GM19043 (cell line): ENCODE measurements at regions not wholly inside any gene's neighbourhood (a gene's known extent, or its start where the extent isn't known, plus 50 kb on each side); places are given as distances from the start of the nearest gene placed in this dataset.
A peak's percentile ranks its signal among the peaks of the same experiment; 100 is the strongest.
"Not testable (repeated sequence)": the region's sequence is repeated elsewhere in the genome, so short reads cannot be mapped to it uniquely, and the experiment has no call there.

Experiments
- ATAC-seq: cut with Tn5 transposase; IDR thresholded peaks from one replicate; pipeline ENCODE4 v1.9.1; 2021; ENCODE audit warnings: low read depth; ENCODE audit not compliant: unreplicated experiment

DNA sequence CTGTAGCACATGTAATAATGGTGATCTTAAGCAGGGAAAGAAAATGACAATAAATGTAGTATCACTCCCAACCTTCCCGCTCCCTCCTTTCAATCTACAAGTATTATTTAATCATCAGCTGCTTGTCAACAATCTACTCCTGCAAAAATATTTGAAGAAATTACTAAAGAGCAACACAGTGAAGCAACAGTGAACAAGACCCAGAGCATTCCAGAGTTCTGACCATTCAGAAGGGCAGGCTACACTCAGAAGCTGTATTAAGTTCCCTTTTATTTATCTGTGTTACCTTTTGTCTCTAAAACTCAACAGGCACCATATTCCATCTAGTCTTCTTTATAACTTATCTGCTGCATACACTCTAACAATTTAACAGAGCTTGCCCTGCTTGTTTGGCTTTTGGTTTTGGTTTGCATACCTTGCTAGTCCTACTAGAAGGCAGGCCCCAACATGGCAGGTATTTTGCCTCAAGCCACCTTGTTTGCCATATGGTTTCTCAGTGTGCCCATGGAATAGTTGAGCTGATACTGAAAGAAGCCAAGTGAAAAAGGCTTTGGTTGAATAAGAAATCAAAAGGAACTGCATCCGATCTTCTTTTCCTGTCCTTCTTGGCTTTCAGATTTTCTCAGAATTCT is 253.9 kb downstream of the CEMIP2 start:
- ATAC-seq, result no peak

- ATAC-seq, result no peak
These were observed 259.3 kb downstream of the CEMIP2 start for GRCh38 chr9:71509054-71509453.

DNA sequence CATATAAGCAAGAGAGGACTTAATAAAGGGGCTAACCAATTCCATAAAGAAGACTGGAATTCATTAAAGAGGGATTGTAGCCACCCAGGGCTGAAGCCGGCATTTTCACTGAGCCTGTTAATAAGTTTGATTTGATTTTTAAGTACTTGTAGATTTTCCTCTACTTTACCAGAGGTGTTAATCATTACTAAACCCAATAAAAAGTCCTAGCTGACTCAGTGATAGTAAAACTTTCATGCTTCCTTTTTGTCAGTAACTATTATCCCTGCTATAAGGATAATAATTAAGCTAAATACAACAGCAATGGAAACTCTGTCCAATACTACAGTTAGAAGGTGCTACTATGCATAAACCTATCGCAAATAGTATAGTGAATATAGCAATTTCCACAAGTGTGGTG is 260.2 kb downstream of the CEMIP2 start:
- not testable (repeated sequence) for ATAC-seq

GRCh38 chr9:71506821-71507220 is 261.5 kb downstream of the CEMIP2 start:
- no peak for ATAC-seq

DNA sequence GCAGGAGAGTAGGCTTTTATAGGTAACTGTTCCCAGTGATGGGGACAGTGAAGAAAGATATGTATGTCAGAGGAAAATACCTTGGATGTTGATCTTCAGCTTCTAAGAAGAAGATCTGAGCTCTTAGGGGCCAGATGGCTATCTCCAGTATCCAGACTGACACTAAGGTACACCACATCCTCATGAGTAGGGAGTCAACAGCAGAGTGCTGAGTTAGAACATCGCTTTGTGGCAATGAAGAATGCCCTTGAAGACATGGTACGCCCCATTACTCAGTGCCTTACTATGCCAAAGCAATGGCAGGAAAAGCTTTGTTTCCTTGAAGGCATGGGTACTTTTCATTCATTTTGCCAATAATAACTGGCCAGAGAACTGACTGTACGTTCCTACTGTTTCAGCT is 263.7 kb downstream of the CEMIP2 start:
- no peak for ATAC-seq

DNA sequence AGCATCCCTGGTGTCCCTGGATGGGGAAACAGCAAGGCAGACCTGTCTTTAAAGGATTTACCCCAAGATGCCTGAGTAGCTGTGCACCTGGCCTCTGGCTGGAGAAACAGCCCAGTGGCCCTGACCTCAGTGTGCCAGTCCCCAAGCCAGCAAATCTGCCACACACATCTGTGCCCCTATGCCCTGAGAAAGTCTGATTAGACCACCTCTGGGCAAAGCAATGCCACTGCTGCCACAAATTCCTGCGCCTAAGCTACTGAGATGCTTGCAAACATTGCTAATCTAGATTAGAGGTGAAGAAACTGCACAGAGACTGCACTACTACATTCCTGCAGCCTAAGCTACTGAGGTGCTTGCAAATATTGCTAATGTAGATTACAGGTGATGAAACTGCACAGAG is 269.6 kb downstream of the CEMIP2 start:
- no peak for ATAC-seq

DNA sequence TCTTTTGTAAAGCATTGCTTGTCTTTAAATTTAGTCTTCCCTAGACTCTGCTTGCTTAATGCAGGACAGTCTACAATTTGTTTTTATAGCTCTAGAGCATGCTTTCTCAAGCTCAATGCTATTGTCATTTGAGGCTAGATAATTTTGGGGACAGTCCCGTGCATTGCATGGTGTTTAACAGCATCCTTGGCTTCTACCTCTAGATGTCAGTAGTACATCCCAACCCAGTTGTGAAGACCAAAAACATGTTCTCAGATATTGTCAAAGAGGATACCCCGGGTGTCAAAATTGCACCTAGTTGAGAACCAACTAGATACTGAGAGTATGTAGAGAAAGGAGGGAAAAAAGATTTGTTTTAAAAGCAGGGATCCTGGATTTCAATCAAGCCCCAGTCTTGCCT is 277.5 kb downstream of the CEMIP2 start:
- ATAC-seq, result peak; percentile 61

GRCh38 chr9:71487061-71487460 is 281.3 kb downstream of the CEMIP2 start:
- no peak for ATAC-seq

DNA sequence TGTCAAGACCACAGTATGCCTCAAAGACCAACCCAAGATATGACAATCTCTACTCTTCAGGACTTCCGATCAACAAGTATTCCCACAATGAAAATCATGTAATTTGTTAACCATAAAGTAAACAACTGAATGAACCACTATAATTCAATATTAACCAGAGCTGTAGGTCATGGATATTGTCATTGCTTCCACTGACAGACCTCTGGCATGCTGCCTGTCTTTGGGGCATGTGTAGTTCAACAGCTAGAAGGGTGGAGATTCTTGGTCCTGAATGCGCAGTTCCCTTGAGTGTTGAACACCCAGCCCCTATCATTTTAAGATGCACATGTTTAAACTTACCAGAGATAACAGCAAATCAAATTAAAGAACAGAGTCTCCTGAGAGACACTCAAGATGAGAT is 283.0 kb downstream of the CEMIP2 start:
- no peak for ATAC-seq

- no peak for ATAC-seq
These were observed 284.9 kb downstream of the CEMIP2 start for GRCh38 chr9:71483436-71483835.

- no peak for ATAC-seq
These were observed 288.7 kb downstream of the CEMIP2 start for GRCh38 chr9:71479621-71480020.

DNA sequence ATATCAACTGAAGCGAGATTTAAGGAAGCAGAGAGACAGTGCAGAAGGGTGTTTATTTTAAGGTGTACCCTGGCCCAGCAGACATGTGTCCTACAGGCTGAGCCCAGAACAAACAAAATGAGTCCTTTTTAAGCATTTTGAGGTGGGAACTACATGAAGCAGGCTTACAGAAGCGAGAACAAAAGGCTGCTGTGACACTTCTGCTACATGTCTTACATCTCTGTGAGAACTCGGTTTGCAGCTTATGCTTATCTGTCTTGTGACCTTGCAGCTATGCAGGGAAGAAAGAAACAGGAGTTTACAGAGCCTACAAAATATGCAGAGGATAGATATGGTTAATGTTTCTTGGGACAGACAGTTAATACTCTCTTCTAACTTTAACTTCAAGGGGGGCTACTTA is 295.9 kb downstream of the CEMIP2 start:
- no peak for ATAC-seq

DNA sequence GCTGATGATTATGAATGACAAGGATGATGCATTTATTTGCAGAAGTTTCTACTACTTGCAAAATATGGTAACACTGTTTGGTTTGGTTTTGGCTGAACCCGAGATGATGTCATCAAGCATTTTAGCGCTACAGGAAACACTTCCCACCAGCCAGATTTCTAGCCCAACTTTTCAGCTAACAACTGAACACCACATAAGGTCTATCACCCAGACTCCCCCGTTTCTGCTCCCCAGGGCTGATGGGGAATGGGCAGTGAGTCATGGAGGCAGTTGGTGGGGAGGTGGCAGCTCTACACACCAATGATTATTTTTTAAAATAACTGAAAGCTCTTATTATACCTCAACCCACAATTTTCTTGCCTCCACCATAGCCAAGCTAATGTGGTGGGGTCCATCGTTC is 302.9 kb downstream of the CEMIP2 start:
- ATAC-seq, result no peak

- no peak for ATAC-seq
These were observed 309.2 kb downstream of the CEMIP2 start for GRCh38 chr9:71459082-71459481.

DNA sequence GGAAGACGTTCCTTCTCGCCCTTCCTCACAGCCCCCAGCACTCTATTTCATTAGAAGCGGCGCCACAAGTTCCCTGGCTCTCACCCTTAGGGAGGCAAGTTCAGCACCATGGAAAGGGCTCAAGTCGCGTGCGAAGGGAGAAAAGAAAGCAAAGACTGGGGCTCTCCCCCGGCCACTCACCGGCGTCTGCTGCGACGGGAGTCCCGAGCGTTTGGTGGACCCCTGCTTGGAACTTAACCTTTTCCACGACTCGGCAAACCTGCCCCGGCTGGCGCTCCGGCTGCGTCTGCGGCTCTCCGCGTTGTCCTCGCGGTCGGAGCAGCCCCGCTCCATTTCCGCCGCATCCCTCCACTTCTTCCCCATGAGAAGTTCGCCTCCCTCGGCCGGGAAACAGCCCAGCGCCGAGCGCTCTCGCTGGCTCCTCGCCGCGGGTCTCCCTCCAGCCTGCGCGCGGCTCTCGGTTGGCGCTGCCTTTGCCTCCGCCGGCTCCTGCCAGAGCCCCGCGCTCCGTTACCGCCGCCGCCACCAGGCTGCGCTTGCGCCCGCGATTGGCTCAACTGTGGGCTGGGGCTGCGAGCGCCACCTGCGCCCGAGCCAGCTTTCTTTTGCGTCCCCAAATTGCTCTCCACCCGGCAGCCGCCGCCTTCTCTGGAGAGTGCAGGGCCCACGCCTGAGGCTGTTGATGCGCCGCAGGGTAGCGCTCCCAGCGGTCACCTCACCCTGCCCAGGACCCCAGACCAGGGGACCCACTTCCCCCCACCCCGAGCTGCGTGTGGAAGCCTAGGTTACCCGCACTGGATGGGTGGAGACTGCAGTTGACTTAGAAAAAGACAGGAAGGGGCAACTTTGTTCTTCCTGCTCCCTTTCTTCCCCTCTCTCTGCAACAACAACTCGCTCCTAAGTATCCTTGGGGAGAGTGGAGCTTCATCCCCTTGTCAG is 321.6 kb downstream of the CEMIP2 start:
- ATAC-seq, result peak; percentile 77

GRCh38 chr9:71446106-71446472 is 322.2 kb downstream of the CEMIP2 start:
- ATAC-seq, result no peak

DNA sequence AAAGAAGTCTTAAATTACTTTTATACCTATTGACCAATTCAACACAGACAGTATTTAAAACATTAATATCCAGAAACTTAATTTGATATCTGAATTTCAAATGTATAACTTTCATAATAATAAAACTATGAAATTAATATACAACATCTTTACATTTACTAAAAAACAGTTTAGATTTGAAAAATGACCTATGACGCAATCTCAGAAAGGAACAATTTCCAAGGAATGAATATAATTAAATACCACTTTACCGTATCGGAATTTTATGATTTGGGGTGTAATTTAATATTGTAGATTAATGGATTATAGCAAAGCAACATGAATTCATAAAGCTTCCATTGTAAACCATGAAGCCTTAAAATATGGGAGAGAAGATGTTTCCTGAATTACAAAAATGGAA is 321.5 kb upstream of the TRPM3 start:
- ATAC-seq, result no peak

DNA sequence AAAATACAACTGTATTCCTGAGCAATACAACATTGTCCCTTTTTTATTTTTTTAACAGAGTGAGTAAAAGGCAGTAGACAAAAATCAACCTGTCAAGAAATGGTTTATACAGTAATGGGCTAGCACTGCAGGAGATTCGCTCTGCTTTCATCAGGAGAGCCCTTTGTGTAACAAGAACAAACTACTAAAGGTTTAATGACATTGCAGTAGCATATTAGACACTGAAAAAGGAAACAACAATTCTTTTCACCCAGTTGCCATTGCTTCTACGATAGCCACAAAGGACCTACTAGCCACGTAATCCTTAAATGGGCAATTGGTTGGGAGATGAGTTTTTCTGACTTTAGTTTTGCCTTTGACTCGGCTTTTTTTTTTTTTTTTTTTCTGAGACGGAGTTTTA is 319.8 kb upstream of the TRPM3 start:
- ATAC-seq, result no peak

DNA sequence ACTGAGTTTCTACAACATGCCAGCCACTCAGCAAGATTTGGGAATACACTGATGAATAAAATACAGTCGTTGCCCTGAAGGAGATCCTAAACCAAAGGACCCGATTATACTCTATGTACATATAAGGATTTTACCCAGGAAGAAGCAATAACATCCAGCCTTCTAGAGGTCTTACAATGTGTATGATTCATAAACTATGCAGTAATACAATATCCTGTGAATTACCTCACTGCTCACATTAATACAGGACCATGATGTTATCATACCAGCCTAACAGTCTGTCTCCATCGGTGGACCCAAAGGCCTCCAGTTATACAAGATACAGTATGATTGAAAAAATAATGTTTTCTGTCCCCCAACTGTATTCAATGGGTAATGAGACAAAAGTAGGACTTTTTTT is 310.5 kb upstream of the TRPM3 start:
- ATAC-seq, result no peak

DNA sequence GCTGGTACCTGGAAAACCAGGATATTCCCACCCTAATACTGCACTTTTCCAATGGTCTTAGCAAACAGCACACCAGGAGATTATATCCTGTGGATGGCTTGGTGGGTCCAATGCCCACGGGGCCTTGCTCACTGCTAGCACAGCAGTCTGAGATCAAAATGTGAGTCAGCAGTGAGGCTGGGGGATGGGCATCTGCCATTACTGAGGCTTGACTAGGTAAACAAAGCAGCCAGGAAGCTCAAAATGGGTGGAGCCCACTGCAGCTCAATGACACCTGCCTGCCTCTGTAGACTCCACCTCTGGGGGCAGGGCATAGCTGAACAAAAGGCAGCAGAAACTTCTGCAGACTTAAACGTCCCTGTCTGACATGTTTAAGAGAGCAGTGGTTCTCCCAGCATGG is 285.9 kb upstream of the TRPM3 start:
- ATAC-seq, result not testable (repeated sequence)

DNA sequence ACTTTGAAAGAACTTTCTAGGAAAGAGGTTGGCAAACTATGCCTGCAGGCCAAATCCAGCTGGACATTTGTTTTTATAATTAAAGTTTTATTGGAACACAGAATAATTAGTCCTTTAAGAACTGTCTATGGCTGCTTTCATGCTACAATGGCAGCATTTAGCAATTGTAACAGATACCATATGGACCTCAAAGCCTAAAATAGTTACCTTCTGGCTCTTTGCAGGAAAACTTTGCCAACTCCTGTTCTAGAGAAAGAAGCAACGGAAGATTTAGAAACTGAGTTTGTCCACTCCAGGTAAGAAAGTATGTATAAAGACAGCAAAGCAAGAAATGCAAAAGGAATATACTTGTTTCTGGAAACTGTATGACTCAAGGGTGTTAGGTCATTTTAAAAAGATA is 281.7 kb upstream of the TRPM3 start:
- no peak for ATAC-seq

DNA sequence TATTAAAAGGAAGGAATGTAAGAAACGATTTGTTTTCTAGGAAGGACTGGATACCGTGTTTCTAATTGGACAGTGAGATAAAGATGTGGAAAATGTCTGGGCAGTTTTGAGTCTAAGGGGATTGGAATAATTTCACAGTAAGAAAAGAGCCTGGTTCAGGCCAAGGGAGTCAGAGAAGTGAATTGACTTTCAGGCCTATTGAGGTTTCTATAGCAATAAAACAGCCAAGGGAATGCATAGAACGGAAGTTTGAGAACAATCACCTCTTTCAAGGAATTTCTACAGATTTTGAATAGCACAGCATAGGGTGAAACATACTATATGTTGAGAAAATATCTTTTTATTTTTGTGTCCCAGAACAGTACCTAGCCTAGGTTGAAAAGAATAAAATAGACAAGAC is 271.6 kb upstream of the TRPM3 start:
- ATAC-seq, result no peak
